ENCODE measurements at regions not wholly inside any gene's neighbourhood (a gene's known extent, or its start where the extent isn't known, plus 50 kb on each side); places are given as distances from the start of the nearest gene placed in this dataset.

DNA sequence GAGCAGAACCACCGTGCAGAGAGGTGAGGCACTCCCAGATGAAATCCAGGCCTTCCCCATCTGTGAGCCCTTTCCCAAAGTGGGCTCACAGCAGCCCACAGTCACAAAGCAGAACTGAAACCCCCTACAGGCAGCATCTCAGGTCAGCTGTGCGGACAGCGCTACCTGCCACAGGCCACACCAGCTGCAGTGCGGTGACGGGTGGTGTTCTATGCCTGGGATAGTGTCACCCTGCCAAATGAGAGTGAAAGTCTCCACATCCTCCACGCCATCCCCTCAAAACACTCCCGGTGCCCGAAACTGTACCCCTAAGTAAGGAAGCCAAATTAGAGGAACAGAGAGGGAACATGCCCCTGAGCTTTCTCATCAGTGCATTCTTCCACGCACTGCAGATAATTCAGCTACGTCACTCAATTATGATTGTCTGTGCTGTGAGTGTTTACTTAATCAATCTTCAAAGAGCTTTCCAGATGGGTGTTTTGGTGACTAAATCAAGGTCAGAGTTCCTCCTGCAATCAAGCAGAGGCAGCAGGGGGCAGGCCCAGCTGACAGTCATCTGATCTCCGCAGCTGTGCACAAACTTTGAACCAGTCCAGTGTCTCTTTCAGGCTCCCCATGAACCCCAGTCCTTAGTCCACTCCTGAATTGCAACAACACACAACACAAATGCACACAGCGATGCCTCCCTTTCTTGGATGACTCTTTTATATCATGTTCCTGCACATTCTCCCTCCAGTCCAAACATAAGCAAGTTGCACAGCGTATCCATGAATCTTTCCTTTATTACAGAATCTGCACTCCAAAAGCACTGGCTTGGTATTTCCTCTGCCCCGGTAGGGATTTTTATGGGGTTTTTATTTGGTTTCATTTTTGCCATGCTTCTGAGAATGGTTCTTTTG, 150.0 kb downstream of the TOMM20 start (continued):
- TF ChIP-seq, protein P1, sequence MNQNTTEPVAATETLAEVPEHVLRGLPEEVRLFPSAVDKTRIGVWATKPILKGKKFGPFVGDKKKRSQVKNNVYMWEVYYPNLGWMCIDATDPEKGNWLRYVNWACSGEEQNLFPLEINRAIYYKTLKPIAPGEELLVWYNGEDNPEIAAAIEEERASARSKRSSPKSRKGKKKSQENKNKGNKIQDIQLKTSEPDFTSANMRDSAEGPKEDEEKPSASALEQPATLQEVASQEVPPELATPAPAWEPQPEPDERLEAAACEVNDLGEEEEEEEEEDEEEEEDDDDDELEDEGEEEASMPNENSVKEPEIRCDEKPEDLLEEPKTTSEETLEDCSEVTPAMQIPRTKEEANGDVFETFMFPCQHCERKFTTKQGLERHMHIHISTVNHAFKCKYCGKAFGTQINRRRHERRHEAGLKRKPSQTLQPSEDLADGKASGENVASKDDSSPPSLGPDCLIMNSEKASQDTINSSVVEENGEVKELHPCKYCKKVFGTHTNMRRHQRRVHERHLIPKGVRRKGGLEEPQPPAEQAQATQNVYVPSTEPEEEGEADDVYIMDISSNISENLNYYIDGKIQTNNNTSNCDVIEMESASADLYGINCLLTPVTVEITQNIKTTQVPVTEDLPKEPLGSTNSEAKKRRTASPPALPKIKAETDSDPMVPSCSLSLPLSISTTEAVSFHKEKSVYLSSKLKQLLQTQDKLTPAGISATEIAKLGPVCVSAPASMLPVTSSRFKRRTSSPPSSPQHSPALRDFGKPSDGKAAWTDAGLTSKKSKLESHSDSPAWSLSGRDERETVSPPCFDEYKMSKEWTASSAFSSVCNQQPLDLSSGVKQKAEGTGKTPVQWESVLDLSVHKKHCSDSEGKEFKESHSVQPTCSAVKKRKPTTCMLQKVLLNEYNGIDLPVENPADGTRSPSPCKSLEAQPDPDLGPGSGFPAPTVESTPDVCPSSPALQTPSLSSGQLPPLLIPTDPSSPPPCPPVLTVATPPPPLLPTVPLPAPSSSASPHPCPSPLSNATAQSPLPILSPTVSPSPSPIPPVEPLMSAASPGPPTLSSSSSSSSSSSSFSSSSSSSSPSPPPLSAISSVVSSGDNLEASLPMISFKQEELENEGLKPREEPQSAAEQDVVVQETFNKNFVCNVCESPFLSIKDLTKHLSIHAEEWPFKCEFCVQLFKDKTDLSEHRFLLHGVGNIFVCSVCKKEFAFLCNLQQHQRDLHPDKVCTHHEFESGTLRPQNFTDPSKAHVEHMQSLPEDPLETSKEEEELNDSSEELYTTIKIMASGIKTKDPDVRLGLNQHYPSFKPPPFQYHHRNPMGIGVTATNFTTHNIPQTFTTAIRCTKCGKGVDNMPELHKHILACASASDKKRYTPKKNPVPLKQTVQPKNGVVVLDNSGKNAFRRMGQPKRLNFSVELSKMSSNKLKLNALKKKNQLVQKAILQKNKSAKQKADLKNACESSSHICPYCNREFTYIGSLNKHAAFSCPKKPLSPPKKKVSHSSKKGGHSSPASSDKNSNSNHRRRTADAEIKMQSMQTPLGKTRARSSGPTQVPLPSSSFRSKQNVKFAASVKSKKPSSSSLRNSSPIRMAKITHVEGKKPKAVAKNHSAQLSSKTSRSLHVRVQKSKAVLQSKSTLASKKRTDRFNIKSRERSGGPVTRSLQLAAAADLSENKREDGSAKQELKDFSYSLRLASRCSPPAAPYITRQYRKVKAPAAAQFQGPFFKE (tag by site-specific recombination; IDR thresholded peaks at IDR 0.05; ENCODE audit: borderline replicate concordance), result no peak
- TF ChIP-seq ZNF785 (tag by site-specific recombination; IDR thresholded peaks at IDR 0.05), result no peak
- peak; percentile 74 for TF ChIP-seq KLF8 (tag by site-specific recombination; IDR thresholded peaks at IDR 0.05)
- TF ChIP-seq ZNF2 (tag by site-specific recombination; IDR thresholded peaks at IDR 0.05), result peak; percentile 23; the same call in 1 of the 2 replicates
- no peak for TF ChIP-seq ZNF776 (tag by site-specific recombination; IDR thresholded peaks at IDR 0.05; ENCODE audit: borderline replicate concordance)
- no peak for TF ChIP-seq ZNF133 (tag by site-specific recombination; IDR thresholded peaks at IDR 0.05)
- TF ChIP-seq, protein P2, sequence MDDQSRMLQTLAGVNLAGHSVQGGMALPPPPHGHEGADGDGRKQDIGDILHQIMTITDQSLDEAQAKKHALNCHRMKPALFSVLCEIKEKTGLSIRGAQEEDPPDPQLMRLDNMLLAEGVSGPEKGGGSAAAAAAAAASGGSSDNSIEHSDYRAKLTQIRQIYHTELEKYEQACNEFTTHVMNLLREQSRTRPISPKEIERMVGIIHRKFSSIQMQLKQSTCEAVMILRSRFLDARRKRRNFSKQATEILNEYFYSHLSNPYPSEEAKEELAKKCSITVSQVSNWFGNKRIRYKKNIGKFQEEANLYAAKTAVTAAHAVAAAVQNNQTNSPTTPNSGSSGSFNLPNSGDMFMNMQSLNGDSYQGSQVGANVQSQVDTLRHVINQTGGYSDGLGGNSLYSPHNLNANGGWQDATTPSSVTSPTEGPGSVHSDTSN (CRISPR knock-in tag; IDR thresholded peaks at IDR 0.05), result no peak
- TF ChIP-seq ZNF544 (tag by site-specific recombination; IDR thresholded peaks at IDR 0.05), result no peak
- TF ChIP-seq GLI4 (tag by site-specific recombination; IDR thresholded peaks at IDR 0.05), result 0 out of 2 replicates have a peak, but pooled peaks have one; percentile 12
- no peak for TF ChIP-seq ZNF560 (tag by site-specific recombination; IDR thresholded peaks at IDR 0.05; ENCODE audit: borderline replicate concordance)
- TF ChIP-seq, protein P3, sequence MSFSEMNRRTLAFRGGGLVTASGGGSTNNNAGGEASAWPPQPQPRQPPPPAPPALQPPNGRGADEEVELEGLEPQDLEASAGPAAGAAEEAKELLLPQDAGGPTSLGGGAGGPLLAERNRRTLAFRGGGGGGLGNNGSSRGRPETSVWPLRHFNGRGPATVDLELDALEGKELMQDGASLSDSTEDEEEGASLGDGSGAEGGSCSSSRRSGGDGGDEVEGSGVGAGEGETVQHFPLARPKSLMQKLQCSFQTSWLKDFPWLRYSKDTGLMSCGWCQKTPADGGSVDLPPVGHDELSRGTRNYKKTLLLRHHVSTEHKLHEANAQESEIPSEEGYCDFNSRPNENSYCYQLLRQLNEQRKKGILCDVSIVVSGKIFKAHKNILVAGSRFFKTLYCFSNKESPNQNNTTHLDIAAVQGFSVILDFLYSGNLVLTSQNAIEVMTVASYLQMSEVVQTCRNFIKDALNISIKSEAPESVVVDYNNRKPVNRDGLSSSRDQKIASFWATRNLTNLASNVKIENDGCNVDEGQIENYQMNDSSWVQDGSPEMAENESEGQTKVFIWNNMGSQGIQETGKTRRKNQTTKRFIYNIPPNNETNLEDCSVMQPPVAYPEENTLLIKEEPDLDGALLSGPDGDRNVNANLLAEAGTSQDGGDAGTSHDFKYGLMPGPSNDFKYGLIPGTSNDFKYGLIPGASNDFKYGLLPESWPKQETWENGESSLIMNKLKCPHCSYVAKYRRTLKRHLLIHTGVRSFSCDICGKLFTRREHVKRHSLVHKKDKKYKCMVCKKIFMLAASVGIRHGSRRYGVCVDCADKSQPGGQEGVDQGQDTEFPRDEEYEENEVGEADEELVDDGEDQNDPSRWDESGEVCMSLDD (tag by site-specific recombination; IDR thresholded peaks at IDR 0.05), result peak; percentile 81
- TF ChIP-seq, protein P4, sequence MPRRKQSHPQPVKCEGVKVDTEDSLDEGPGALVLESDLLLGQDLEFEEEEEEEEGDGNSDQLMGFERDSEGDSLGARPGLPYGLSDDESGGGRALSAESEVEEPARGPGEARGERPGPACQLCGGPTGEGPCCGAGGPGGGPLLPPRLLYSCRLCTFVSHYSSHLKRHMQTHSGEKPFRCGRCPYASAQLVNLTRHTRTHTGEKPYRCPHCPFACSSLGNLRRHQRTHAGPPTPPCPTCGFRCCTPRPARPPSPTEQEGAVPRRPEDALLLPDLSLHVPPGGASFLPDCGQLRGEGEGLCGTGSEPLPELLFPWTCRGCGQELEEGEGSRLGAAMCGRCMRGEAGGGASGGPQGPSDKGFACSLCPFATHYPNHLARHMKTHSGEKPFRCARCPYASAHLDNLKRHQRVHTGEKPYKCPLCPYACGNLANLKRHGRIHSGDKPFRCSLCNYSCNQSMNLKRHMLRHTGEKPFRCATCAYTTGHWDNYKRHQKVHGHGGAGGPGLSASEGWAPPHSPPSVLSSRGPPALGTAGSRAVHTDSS (tag by site-specific recombination; IDR thresholded peaks at IDR 0.05), result no peak
- no peak for TF ChIP-seq KLF9 (tag by site-specific recombination; IDR thresholded peaks at IDR 0.05; ENCODE audit: low read depth)
- peak; percentile 86 for TF ChIP-seq MEIS1 (CRISPR knock-in tag; IDR thresholded peaks at IDR 0.05; ENCODE audit: borderline replicate concordance)
- peak; percentile 95 for TF ChIP-seq ZBTB21 (tag by site-specific recombination; IDR thresholded peaks at IDR 0.05)
- peak; percentile 73 for TF ChIP-seq ZNF600 (tag by site-specific recombination; IDR thresholded peaks at IDR 0.05)
- no peak for TF ChIP-seq KLF7 (tag by site-specific recombination; IDR thresholded peaks at IDR 0.05; ENCODE audit: borderline replicate concordance)
- TF ChIP-seq OSR2 (tag by site-specific recombination; IDR thresholded peaks at IDR 0.05), result peak; percentile 83; the same call in 1 of the 2 replicates
- TF ChIP-seq ZNF585B (tag by site-specific recombination; IDR thresholded peaks at IDR 0.05), result no peak
- TF ChIP-seq ZNF140 (tag by site-specific recombination; IDR thresholded peaks at IDR 0.05), result no peak
- TF ChIP-seq YY2 (tag by site-specific recombination; IDR thresholded peaks at IDR 0.05), result no peak
- TF ChIP-seq ZNF501 (tag by site-specific recombination; IDR thresholded peaks at IDR 0.05), result no peak
- no peak for TF ChIP-seq ZNF19 (tag by site-specific recombination; IDR thresholded peaks at IDR 0.05; ENCODE audit: low read depth)
- TF ChIP-seq SP7 (tag by site-specific recombination; IDR thresholded peaks at IDR 0.05), result peak; percentile 96
- TF ChIP-seq, protein P5, sequence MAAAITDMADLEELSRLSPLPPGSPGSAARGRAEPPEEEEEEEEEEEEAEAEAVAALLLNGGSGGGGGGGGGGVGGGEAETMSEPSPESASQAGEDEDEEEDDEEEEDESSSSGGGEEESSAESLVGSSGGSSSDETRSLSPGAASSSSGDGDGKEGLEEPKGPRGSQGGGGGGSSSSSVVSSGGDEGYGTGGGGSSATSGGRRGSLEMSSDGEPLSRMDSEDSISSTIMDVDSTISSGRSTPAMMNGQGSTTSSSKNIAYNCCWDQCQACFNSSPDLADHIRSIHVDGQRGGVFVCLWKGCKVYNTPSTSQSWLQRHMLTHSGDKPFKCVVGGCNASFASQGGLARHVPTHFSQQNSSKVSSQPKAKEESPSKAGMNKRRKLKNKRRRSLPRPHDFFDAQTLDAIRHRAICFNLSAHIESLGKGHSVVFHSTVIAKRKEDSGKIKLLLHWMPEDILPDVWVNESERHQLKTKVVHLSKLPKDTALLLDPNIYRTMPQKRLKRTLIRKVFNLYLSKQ (tag by site-specific recombination; IDR thresholded peaks at IDR 0.05; ENCODE audit: borderline replicate concordance), result no peak
- no peak for TF ChIP-seq ZNF274 (IDR thresholded peaks at IDR 0.05; ENCODE audit: low read length)
- TF ChIP-seq ZNF274 (tag by site-specific recombination; IDR thresholded peaks at IDR 0.05; ENCODE audit: borderline replicate concordance), result no peak

Measured in HEK293 (cell line).